Parathyroid adenoma (tissue), 2 donors: ENCODE measurements at regions not wholly inside any gene's neighbourhood (a gene's known extent, or its start where the extent isn't known, plus 50 kb on each side); places are given as distances from the start of the nearest gene placed in this dataset.

Experiments
- H2AFZ ChIP-seq: fragments of 300-600 bp; sonication (generic); one replicate; pipeline ENCODE4 v1.7.0; 2017; ENCODE audit warnings: antibody characterized with exemption, mild to moderate bottlenecking
- H3K27ac ChIP-seq: fragments of 300-600 bp; sonication (generic); one replicate; pipeline ENCODE4 v1.7.0; 2017
- H3K27me3 ChIP-seq: fragments of 300-600 bp; sonication (generic); one replicate; pipeline ENCODE4 v1.7.0; 2017; ENCODE audit warnings: low read length; ENCODE audit not compliant: control insufficient read depth, insufficient read depth
- H3K36me3 ChIP-seq: fragments of 300-600 bp; sonication (generic); one replicate; pipeline ENCODE4 v1.7.0; 2017; ENCODE audit warnings: low read length; ENCODE audit not compliant: control insufficient read depth, insufficient read depth
- H3K4me1 ChIP-seq: fragments of 300-600 bp; sonication (generic); one replicate; pipeline ENCODE4 v1.7.0; 2017; ENCODE audit warnings: control low read depth
- H3K4me2 ChIP-seq: fragments of 300-600 bp; sonication (generic); one replicate; pipeline ENCODE4 v1.7.0; 2017; ENCODE audit warnings: low read length
- H3K4me3 ChIP-seq: fragments of 300-600 bp; sonication (generic); one replicate; pipeline ENCODE4 v1.7.0; 2017; ENCODE audit warnings: low read depth, low read length
- H3K79me2 ChIP-seq: fragments of 300-600 bp; sonication (generic); one replicate; pipeline ENCODE4 v1.7.0; 2017; ENCODE audit warnings: control low read depth
- H3K9ac ChIP-seq: fragments of 300-600 bp; sonication (generic); one replicate; pipeline ENCODE4 v1.7.0; 2017; ENCODE audit warnings: mild to moderate bottlenecking
- H3K9me3 ChIP-seq: fragments of 300-600 bp; sonication (generic); one replicate; pipeline ENCODE4 v1.7.0; 2017; ENCODE audit warnings: low read length; ENCODE audit not compliant: control insufficient read depth
- TF ChIP-seq, protein P1 (sequence below): fragments of 300-600 bp; sonication (generic); IDR thresholded peaks from one replicate; pipeline ENCODE4 v1.7.0; 2017; ENCODE audit warnings: antibody characterized with exemption, mild to moderate bottlenecking
- donor health status: primary hyperparathyroidism.

DNA sequence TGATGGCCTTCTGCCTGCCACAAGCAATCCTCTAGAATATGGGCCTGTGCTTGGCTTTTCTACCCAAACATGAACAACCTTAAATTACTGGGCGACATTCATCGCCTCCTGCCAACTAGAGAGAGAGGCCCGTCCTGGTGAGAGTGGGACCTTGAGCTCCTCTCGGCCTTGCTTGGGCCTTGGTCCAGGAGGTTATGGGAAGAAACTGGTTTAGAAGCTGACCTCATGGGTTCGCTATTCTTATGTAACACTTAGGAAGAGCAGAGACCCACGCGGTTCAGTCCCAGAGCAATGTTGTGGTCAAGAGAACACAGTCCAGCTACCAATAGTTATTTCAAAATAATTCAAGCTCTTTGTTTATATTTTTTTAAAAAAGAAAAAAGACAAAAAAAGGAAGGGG is 176.3 kb upstream of the ZNF32 start:
- Histone ChIP-seq H3K79me2 (no peaks in the 10 kb centered on the region), H3K4me2 (no peak overlapping the region), H3K9ac (no peak overlapping the region), H3K4me1 (no peaks in the 10 kb centered on the region), H3K27ac (peak overlapping the region; percentile 42), H3K27me3 (no peaks in the 10 kb centered on the region), H3K36me3 (no peaks in the 10 kb centered on the region), H3K9me3 (no peaks in the 10 kb centered on the region), H3K4me3 (no peak overlapping the region), H2AFZ (no peak overlapping the region)
- TF ChIP-seq, protein P1, sequence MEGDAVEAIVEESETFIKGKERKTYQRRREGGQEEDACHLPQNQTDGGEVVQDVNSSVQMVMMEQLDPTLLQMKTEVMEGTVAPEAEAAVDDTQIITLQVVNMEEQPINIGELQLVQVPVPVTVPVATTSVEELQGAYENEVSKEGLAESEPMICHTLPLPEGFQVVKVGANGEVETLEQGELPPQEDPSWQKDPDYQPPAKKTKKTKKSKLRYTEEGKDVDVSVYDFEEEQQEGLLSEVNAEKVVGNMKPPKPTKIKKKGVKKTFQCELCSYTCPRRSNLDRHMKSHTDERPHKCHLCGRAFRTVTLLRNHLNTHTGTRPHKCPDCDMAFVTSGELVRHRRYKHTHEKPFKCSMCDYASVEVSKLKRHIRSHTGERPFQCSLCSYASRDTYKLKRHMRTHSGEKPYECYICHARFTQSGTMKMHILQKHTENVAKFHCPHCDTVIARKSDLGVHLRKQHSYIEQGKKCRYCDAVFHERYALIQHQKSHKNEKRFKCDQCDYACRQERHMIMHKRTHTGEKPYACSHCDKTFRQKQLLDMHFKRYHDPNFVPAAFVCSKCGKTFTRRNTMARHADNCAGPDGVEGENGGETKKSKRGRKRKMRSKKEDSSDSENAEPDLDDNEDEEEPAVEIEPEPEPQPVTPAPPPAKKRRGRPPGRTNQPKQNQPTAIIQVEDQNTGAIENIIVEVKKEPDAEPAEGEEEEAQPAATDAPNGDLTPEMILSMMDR = no peak

DNA sequence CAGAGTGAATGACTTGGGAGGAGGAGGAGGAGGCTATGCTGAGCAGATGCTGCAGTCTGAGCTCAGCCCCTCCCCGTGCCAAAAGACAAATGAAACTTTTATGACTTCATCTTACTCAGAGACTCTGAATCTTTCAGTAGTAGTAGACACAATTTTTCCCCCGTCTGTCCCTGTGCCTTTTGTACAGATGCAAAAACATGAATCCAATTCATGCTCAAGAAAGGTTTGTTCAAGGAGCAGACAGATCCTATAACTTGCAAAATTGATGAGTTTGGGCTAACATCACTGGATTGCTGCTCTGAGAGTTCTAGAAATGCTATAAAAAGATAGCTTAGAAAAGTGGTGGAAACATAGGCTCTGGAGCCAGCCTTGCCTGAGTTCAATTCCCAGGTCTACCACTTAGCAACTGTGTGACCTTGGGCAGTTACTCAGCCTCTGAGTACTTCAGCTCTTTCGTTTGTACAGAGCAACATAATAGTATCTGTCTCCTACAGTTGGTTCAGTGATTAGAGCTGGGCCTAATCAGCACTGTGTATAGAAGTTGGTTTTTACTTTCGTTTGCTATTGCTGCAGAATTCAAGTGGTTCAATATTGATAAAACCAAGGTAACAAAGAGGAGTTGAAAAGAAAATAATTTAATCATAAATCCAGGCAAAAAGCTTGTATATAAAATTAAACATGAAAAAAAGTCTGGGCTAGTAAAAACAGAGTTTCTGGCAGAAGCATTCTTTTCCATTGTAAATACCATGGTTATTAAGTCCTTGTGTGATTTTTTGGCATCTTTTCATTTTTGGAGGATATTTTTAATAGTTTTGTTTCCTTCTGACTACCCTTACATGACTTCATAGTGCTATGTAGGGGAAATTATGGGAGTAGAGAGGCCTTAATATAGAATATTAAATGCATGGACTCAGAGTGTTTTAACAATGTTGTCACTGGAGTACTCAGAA is 174.2 kb upstream of the ZNF32 start:
- no peak overlapping the region for H3K27ac ChIP-seq
- no peaks in the 10 kb centered on the region for H3K27me3 ChIP-seq
- H3K4me1 ChIP-seq = no peaks in the 10 kb centered on the region
- TF ChIP-seq, protein P1 = no peak
- no peak overlapping the region for H2AFZ ChIP-seq
- H3K9me3 ChIP-seq = no peaks in the 10 kb centered on the region
- no peak overlapping the region for H3K4me3 ChIP-seq
- H3K9ac ChIP-seq = no peak overlapping the region
- H3K4me2 ChIP-seq = no peak overlapping the region
- no peaks in the 10 kb centered on the region for H3K36me3 ChIP-seq
- no peaks in the 10 kb centered on the region for H3K79me2 ChIP-seq

DNA sequence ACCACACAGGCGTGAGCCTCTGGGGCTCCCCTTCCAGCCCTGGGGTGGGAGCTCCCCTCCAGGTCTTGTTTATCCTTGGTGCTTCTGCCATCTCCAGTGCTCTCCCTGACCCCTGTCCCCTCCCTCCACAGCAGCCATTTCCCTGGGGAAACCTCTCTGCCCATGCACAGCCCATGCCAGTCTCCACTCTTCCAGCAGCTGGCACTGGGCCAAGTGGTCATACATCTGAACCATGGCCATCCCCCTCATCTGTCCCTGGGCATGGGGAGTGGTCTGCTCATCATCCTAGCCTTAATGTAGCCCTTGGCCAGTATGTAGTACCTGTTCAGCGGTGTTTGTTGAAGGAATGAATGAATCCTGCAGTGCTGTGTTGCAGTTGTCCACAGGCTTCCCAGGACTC is 172.4 kb upstream of the ZNF32 start:
- no peaks in the 10 kb centered on the region for H3K79me2 ChIP-seq
- H3K27ac ChIP-seq = no peak overlapping the region
- no peaks in the 10 kb centered on the region for H3K9me3 ChIP-seq
- no peak overlapping the region for H2AFZ ChIP-seq
- H3K9ac ChIP-seq = no peak overlapping the region
- no peak overlapping the region for H3K4me2 ChIP-seq
- H3K27me3 ChIP-seq = no peaks in the 10 kb centered on the region
- H3K4me3 ChIP-seq = no peak overlapping the region
- H3K36me3 ChIP-seq = no peaks in the 10 kb centered on the region
- no peaks in the 10 kb centered on the region for H3K4me1 ChIP-seq
- TF ChIP-seq, protein P1 = no peak

DNA sequence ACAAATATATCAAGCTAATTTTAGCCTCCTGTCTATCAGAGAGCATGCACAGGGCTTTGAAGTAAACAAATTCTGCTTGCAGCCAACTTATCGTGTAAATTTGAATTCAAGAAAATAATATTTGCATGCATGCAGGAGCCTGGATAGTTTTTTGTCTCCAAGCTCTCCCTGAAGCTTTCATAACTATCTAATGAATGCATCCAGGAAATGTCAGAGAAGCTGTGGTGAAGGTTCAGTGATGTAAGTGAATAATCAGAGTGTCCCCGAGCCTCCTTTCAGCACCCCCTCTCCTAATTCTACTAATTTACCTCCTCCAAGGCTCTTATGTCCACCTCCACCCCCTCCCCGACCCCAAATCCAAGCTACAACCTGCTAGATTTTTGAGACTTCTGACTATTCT is 172.0 kb upstream of the ZNF32 start:
- Histone ChIP-seq H3K4me2 (no peak overlapping the region), H3K79me2 (no peaks in the 10 kb centered on the region), H3K36me3 (no peaks in the 10 kb centered on the region), H3K4me1 (no peaks in the 10 kb centered on the region), H3K9me3 (no peaks in the 10 kb centered on the region), H3K9ac (no peak overlapping the region), H3K27ac (no peak overlapping the region), H3K27me3 (no peaks in the 10 kb centered on the region), H3K4me3 (no peak overlapping the region), H2AFZ (no peak overlapping the region)
- TF ChIP-seq, protein P1 = no peak
